ENCODE measurements at regions not wholly inside any gene's neighbourhood (a gene's known extent, or its start where the extent isn't known, plus 50 kb on each side); places are given as distances from the start of the nearest gene placed in this dataset.

GRCh38 chr12:115017346-115017745 lies 333.4 kb upstream of the TBX3 start:
- no peak overlapping the region for H3K4me3 ChIP-seq (ENCODE audit: control insufficient read depth, low read depth, low read length)
- TF ChIP-seq CTCF (IDR thresholded peaks at IDR 0.05; ENCODE audit: control insufficient read depth, insufficient read depth, low read depth, low read length, missing control alignments), result no peak
- DNase-seq (ENCODE audit: low read depth), result no peak

- DNase-seq (ENCODE audit: low read depth), result no peak
- no peak overlapping the region for H3K4me3 ChIP-seq (ENCODE audit: control insufficient read depth, low read depth, low read length)
- TF ChIP-seq CTCF (IDR thresholded peaks at IDR 0.05; ENCODE audit: control insufficient read depth, insufficient read depth, low read depth, low read length, missing control alignments), result no peak
Measured at GRCh38 chr12:115013236-115013981, 329.4 kb upstream of the TBX3 start.

DNA sequence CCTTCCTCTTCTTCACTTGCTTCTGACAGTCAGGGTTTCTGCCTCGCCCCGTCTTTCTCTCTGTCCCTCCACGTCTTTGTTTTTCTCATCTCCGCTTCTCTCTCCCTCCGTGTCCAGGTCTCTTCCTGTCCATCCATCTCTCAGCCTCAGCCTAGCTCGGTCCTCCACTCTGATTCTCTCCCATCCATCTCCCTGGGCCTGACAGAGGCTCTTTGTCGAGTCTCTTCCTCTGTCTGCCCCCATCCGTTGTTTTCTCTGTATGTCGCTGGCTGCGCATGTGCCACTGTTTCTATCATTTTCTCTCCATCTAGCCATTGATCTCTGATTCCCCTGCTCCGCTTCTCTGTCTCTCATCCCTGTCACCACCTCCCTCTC lies 328.9 kb upstream of the TBX3 start:
- no peak overlapping the region for H3K4me3 ChIP-seq (ENCODE audit: control insufficient read depth, low read depth, low read length)
- no peak for TF ChIP-seq CTCF (IDR thresholded peaks at IDR 0.05; ENCODE audit: control insufficient read depth, insufficient read depth, low read depth, low read length, missing control alignments)
- DNase-seq (ENCODE audit: low read depth), result no peak

GRCh38 chr12:115011703-115012102 lies 327.7 kb upstream of the TBX3 start:
- no peak overlapping the region for H3K4me3 ChIP-seq (ENCODE audit: control insufficient read depth, low read depth, low read length)
- no peak for DNase-seq (ENCODE audit: low read depth)
- no peak for TF ChIP-seq CTCF (IDR thresholded peaks at IDR 0.05; ENCODE audit: control insufficient read depth, insufficient read depth, low read depth, low read length, missing control alignments)

DNA sequence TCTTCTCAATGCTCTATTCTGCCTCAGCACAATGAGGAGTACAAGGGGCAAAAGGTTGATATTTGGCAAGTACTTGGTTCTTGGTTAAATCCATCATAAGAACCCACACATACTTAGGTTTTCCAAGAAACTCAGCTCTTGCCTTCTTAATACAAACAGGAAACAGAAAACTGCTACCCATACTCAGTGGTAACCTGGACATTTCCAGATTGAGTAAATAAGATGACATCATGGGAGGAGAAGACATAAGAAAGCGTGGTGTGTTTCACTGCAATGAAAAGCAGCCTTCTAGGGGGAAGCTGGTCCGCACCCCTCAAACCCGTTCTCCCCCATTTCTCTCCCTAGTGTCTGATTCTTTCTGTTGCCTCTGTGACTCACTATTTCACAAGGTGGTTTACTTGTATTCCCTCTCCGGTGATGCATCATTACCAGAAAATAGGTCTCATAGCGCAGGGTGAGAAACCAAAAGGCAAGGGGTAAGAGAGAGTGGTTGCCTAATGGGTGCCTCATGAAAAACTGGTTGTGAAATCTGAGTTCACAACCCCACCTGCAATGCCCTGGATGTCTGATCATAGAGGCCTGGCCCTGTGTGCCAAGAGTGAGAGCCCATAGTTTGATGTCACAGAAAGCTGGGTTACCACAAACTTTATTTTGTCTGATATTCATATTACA lies 326.5 kb upstream of the TBX3 start:
- no peak for DNase-seq (ENCODE audit: low read depth)
- H3K4me3 ChIP-seq (ENCODE audit: control insufficient read depth, low read depth, low read length), result no peak overlapping the region
- TF ChIP-seq CTCF (IDR thresholded peaks at IDR 0.05; ENCODE audit: control insufficient read depth, insufficient read depth, low read depth, low read length, missing control alignments), result no peak

- DNase-seq (ENCODE audit: low read depth), result no peak
- no peak for TF ChIP-seq CTCF (IDR thresholded peaks at IDR 0.05; ENCODE audit: control insufficient read depth, insufficient read depth, low read depth, low read length, missing control alignments)
- no peak overlapping the region for H3K4me3 ChIP-seq (ENCODE audit: control insufficient read depth, low read depth, low read length)
Measured at GRCh38 chr12:115008929-115009328, 325.0 kb upstream of the TBX3 start.
